ENCODE measurements at regions not wholly inside any gene's neighbourhood (a gene's known extent, or its start where the extent isn't known, plus 50 kb on each side); places are given as distances from the start of the nearest gene placed in this dataset.

DNA sequence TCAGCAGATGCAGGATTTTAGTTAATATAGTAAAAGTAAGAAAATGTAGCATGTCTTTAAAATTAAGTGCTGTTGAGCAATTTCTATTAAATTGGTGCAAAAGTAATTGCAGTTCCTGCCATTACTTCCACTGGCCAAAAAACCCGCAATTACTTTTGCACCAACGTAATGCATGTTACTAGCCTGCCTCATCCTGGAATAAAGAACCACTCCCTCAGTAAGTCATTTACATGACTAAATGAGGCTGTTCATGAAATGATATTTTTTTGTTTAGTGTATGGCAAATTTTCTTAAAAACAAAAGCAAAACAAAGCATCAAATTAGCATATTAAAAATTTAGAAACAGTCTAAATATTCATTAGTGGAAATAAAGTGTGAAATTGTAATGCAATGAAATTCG lies 180.4 kb downstream of the DIPK2A start:
- H3K36me3 ChIP-seq (ENCODE audit: control insufficient read depth in 4 of 4, insufficient read depth in 3 of 4, low read depth in 1 of 4, low read length in 3 of 4): no peaks in the 10 kb centered on the region
- no peaks in the 10 kb centered on the region for H3K27me3 ChIP-seq (ENCODE audit: control insufficient read depth in 4 of 4, insufficient read depth in 4 of 4, low read length in 3 of 4)
- no peak for DNase-seq (ENCODE audit: low spot score)
- H3K9ac ChIP-seq (ENCODE audit: low read depth in 1 of 2, low read length in 2 of 2): no peak overlapping the region
- 91% methylated on average over 3 of the region's 3 CpGs for WGBS
- TF ChIP-seq RXRA (IDR thresholded peaks at IDR 0.05): no peak
- no peak for TF ChIP-seq HNF4G (IDR thresholded peaks at IDR 0.05)
- TF ChIP-seq YY1 (IDR thresholded peaks at IDR 0.05): no peak
- TF ChIP-seq ZBTB33 (IDR thresholded peaks at IDR 0.05): no peak
- no peak for TF ChIP-seq CTCF (IDR thresholded peaks at IDR 0.05; ENCODE audit: low read depth, low read length, missing input control)
- TF ChIP-seq FOXA1 (IDR thresholded peaks at IDR 0.05): no peak
- no peak for TF ChIP-seq NR2F2 (IDR thresholded peaks at IDR 0.05)
- TF ChIP-seq SP1 (IDR thresholded peaks at IDR 0.05): no peak
- TF ChIP-seq EGR1 (IDR thresholded peaks at IDR 0.05; ENCODE audit: low read depth in 2 of 2): no peak
- TF ChIP-seq TAF1 (conservative IDR thresholded peaks at IDR 0.05): no peak
- TF ChIP-seq GABPA (IDR thresholded peaks at IDR 0.05 in 1 of 2, conservative IDR thresholded peaks at IDR 0.05 in 1 of 2): no peak
- H3K9me3 ChIP-seq (ENCODE audit: control insufficient read depth in 4 of 4, low read length in 3 of 4): no peaks in the 10 kb centered on the region
- no peak overlapping the region for H3K27ac ChIP-seq (ENCODE audit: low read depth in 1 of 2, low read length in 2 of 2)
- H3K4me1 ChIP-seq (ENCODE audit: control insufficient read depth in 4 of 4, insufficient read depth in 4 of 4, low read length in 3 of 4): no peaks in the 10 kb centered on the region
- no peak overlapping the region for H3K4me3 ChIP-seq (ENCODE audit: low read depth in 1 of 3, low read length in 3 of 3)

DNA sequence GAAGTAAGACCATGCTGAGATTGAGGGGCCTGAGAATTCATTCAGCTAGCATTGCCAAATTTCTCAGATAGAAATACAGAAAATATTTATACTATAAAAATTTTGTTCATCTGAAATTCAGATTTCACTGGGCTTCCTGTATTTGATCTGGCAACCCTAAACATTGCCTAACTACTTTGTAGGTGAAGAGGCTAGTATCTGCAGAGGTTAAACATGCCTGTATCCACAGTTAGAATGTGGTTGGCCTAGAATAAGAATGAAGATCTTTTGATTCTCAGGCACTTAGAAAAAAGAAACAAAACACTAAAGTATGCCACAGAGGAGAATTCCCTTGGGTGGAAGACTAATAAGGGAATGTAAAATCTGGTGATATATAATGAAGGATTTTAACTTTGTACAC lies 189.0 kb downstream of the DIPK2A start:
- Histone ChIP-seq H3K9me3 (ENCODE audit: control insufficient read depth in 4 of 4, low read length in 3 of 4) (no peaks in the 10 kb centered on the region), H3K27ac (ENCODE audit: low read depth in 1 of 2, low read length in 2 of 2) (peak overlapping the region in 1 of 2 donors; percentile 42), H3K4me3 (ENCODE audit: low read depth in 1 of 3, low read length in 3 of 3) (no peak overlapping the region), H3K27me3 (ENCODE audit: control insufficient read depth in 4 of 4, insufficient read depth in 4 of 4, low read length in 3 of 4) (no peaks in the 10 kb centered on the region), H3K36me3 (ENCODE audit: control insufficient read depth in 4 of 4, insufficient read depth in 3 of 4, low read depth in 1 of 4, low read length in 3 of 4) (no peaks in the 10 kb centered on the region), H3K4me1 (ENCODE audit: control insufficient read depth in 4 of 4, insufficient read depth in 4 of 4, low read length in 3 of 4) (peaks cover 5 to 32% (median 9%) of the 10 kb centered on the region in 4 donors), H3K9ac (ENCODE audit: low read depth in 1 of 2, low read length in 2 of 2) (no peak overlapping the region)
- DNase-seq (ENCODE audit: low spot score): no peak
- TF ChIP-seq RAD21 (IDR thresholded peaks at IDR 0.05): peak; percentile 11
- peak; percentile 31 to 52 for TF ChIP-seq RXRA (IDR thresholded peaks at IDR 0.05)
- no peak for TF ChIP-seq REST (IDR thresholded peaks at IDR 0.05)
- TF ChIP-seq EGR1 (IDR thresholded peaks at IDR 0.05; ENCODE audit: low read depth in 2 of 2): no peak
- TF ChIP-seq HNF4A (conservative IDR thresholded peaks at IDR 0.05): peak; percentile 16 to 27
- no peak for TF ChIP-seq CTCF (IDR thresholded peaks at IDR 0.05; ENCODE audit: low read depth, low read length, missing input control)
- TF ChIP-seq HNF4G (IDR thresholded peaks at IDR 0.05): no peak
